OCI-LY1 (cell line): ENCODE measurements at regions not wholly inside any gene's neighbourhood (a gene's known extent, or its start where the extent isn't known, plus 50 kb on each side); places are given as distances from the start of the nearest gene placed in this dataset.

ENCODE experiments used
- CTCF ChIP-seq: fragments of 200-600 bp; sonication (generic), shearing (Covaris generic); IDR thresholded peaks from 2 replicates; pipeline ENCODE4 v1.5.1; 2017; ENCODE audit warnings: mild to moderate bottlenecking, antibody characterized with exemption, low read length, moderate library complexity, mixed read lengths
- EZH2 ChIP-seq: fragments of 200-600 bp; sonication (generic), shearing (Covaris generic); IDR thresholded peaks from 2 replicates; pipeline ENCODE4 v1.8.0; 2017; ENCODE audit warnings: borderline replicate concordance, mixed run types, mild to moderate bottlenecking, antibody characterized with exemption, low read length, moderate library complexity, mixed read lengths

- TF ChIP-seq CTCF (no peak), EZH2 (no peak)
Measured at GRCh38 chr5:20680718-20681302, 692.8 kb upstream of the CDH18 start.
